ENCODE measurements at regions not wholly inside any gene's neighbourhood (a gene's known extent, or its start where the extent isn't known, plus 50 kb on each side); places are given as distances from the start of the nearest gene placed in this dataset.
A peak's percentile ranks its signal among the peaks of the same experiment; 100 is the strongest.
"Not testable (repeated sequence)": the region's sequence is repeated elsewhere in the genome, so short reads cannot be mapped to it uniquely, and the experiment has no call there.

DNA sequence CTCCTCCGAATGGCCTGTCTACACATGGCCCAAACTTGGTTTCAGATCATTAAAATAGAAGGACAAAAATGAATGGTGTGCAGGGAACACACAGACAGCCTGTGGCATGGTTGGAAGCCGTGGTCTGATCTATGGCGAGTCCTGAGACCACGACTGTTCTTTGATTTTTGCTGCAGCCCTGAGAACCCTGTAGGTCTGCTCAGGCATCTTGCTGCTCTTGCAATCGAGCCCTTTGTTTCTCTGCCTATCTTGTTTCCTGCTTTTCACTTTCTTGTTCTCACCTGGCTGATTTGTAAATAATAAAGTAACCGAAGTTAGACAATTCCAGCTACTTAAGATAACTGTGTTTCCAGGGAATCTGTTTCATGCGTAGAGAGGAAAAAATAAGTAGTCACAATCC is 54.1 kb upstream of the NBPF9 start:
- POLR2A ChIA-PET (ENCODE audit: low non-redundant PET); BruUV-seq (replicated peaks); DNase-seq (ENCODE audit: low spot score); intact Hi-C loops (cut with micrococcal nuclease; ENCODE audit: unreplicated experiment); H3K36me3 ChIP-seq (ENCODE audit: insufficient read depth, low read length, poor library complexity, severe bottlenecking); H3K27ac ChIP-seq (ENCODE audit: low read depth, low read length, poor library complexity, severe bottlenecking); H3K9me3 ChIP-seq (ENCODE audit: low read depth, low read length, poor library complexity, severe bottlenecking); CTCF ChIA-PET; H3K4me1 ChIP-seq (ENCODE audit: insufficient read depth, low read length, poor library complexity, severe bottlenecking); H3K4me3 ChIP-seq (ENCODE audit: low read depth, low read length, poor library complexity, severe bottlenecking); H3K27me3 ChIP-seq (replicated peaks; ENCODE audit: insufficient read depth, low read depth, low read length, poor library complexity): not testable (repeated sequence)

DNA sequence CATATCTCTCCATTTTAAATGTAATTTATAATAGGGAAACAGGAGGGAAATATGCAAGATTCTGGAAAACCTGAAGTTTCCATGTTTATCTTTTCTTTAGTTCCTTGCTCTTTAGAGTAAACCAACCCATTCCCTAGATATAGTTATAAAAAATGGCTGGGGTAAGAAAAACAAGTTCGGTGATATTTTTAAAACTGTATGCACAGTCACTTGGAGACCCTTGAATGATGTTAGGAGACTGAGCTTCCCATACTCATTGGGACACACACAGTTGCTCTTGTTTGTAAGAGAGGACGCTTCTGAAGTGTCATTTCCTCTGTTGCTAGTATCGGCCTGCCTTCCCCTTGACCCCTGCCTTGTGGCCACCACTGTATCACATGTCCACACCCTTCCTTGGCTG is 55.0 kb upstream of the NBPF9 start:
- H3K27me3 ChIP-seq (replicated peaks; ENCODE audit: insufficient read depth, low read depth, low read length, poor library complexity); H3K4me3 ChIP-seq (ENCODE audit: low read depth, low read length, poor library complexity, severe bottlenecking); H3K4me1 ChIP-seq (ENCODE audit: insufficient read depth, low read length, poor library complexity, severe bottlenecking); H3K36me3 ChIP-seq (ENCODE audit: insufficient read depth, low read length, poor library complexity, severe bottlenecking); CTCF ChIA-PET; POLR2A ChIA-PET (ENCODE audit: low non-redundant PET); H3K27ac ChIP-seq (ENCODE audit: low read depth, low read length, poor library complexity, severe bottlenecking); H3K9me3 ChIP-seq (ENCODE audit: low read depth, low read length, poor library complexity, severe bottlenecking); BruUV-seq (replicated peaks); DNase-seq (ENCODE audit: low spot score); intact Hi-C loops (cut with micrococcal nuclease; ENCODE audit: unreplicated experiment): not testable (repeated sequence)

DNA sequence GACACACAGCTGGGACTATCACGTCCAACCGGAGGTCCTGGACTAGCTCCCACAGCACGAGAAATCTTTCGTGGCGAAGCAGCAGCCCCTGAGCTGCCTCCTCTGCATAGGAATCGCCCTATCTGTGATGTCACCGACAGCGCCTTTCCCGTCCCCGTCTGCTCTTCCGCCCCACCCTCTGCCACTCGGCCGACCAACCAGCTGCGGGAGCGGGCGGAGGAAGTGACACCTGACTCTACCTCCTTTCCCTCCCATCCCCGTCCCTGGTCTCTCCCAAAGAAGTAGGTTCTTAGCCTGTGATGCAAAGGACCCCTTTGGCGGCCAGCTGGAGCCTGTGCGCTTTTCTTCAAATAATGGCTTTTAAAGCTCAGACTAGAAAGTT is 59.7 kb upstream of the NBPF9 start:
- intact Hi-C loops (cut with micrococcal nuclease; ENCODE audit: unreplicated experiment); POLR2A ChIA-PET (ENCODE audit: low non-redundant PET); H3K27ac ChIP-seq (ENCODE audit: low read depth, low read length, poor library complexity, severe bottlenecking); H3K4me1 ChIP-seq (ENCODE audit: insufficient read depth, low read length, poor library complexity, severe bottlenecking); BruUV-seq (replicated peaks); DNase-seq (ENCODE audit: low spot score); H3K4me3 ChIP-seq (ENCODE audit: low read depth, low read length, poor library complexity, severe bottlenecking); H3K27me3 ChIP-seq (replicated peaks; ENCODE audit: insufficient read depth, low read depth, low read length, poor library complexity); CTCF ChIA-PET; H3K36me3 ChIP-seq (ENCODE audit: insufficient read depth, low read length, poor library complexity, severe bottlenecking); H3K9me3 ChIP-seq (ENCODE audit: low read depth, low read length, poor library complexity, severe bottlenecking): not testable (repeated sequence)

DNA sequence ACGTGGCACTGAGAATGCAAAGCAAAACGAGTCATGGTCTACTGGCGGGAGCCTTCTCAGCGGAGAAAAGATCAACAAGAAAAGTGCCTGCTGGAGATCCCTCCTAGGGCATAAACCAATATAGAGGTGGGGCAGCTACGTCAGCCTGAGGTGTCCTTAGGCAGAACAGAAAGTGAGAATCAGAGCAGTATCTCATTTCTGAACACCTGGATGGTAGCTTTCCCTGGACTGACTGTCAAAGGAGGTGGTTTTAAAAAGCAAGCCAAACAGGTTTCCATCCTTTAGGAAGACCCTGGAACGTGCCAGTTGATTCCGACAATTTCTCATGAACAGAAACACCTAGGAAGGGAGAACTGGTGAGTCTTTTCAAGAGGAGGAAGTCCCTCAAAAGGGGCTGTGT is 71.4 kb upstream of the NBPF9 start:
- H3K27me3 ChIP-seq (replicated peaks; ENCODE audit: insufficient read depth, low read depth, low read length, poor library complexity); H3K36me3 ChIP-seq (ENCODE audit: insufficient read depth, low read length, poor library complexity, severe bottlenecking); POLR2A ChIA-PET (ENCODE audit: low non-redundant PET); H3K27ac ChIP-seq (ENCODE audit: low read depth, low read length, poor library complexity, severe bottlenecking); DNase-seq (ENCODE audit: low spot score); BruUV-seq (replicated peaks); H3K9me3 ChIP-seq (ENCODE audit: low read depth, low read length, poor library complexity, severe bottlenecking); intact Hi-C loops (cut with micrococcal nuclease; ENCODE audit: unreplicated experiment); H3K4me1 ChIP-seq (ENCODE audit: insufficient read depth, low read length, poor library complexity, severe bottlenecking); CTCF ChIA-PET: not testable (repeated sequence)
- H3K4me3 ChIP-seq (ENCODE audit: low read depth, low read length, poor library complexity, severe bottlenecking), result peak overlapping the region; percentile 15

DNA sequence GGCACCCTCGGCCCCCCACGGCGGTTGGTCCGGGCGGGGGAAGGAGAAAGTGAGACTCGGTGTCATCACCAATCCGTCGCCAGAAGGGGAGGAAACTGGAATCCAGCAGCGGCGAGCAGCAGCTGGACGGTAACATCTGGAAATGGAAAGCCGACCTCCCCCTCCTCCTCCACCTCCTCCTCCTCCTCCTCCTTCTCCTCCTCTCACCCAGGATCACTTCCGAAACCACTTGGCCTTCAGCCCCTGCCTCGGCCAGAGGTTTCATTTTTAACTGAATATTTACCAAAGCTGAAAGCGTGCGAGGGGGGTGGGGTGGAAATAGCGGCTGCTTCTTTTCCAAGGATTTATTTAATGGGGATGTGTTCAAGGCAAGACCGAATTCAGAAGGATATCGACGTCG is 72.5 kb upstream of the NBPF9 start:
- peak overlapping the region; percentile 40 for H3K4me3 ChIP-seq (ENCODE audit: low read depth, low read length, poor library complexity, severe bottlenecking)
- CTCF ChIA-PET; H3K4me1 ChIP-seq (ENCODE audit: insufficient read depth, low read length, poor library complexity, severe bottlenecking); H3K9me3 ChIP-seq (ENCODE audit: low read depth, low read length, poor library complexity, severe bottlenecking); POLR2A ChIA-PET (ENCODE audit: low non-redundant PET); H3K36me3 ChIP-seq (ENCODE audit: insufficient read depth, low read length, poor library complexity, severe bottlenecking); intact Hi-C loops (cut with micrococcal nuclease; ENCODE audit: unreplicated experiment); H3K27ac ChIP-seq (ENCODE audit: low read depth, low read length, poor library complexity, severe bottlenecking); DNase-seq (ENCODE audit: low spot score); H3K27me3 ChIP-seq (replicated peaks; ENCODE audit: insufficient read depth, low read depth, low read length, poor library complexity): not testable (repeated sequence)
- BruUV-seq (replicated peaks), result TSS peak; percentile 60

DNA sequence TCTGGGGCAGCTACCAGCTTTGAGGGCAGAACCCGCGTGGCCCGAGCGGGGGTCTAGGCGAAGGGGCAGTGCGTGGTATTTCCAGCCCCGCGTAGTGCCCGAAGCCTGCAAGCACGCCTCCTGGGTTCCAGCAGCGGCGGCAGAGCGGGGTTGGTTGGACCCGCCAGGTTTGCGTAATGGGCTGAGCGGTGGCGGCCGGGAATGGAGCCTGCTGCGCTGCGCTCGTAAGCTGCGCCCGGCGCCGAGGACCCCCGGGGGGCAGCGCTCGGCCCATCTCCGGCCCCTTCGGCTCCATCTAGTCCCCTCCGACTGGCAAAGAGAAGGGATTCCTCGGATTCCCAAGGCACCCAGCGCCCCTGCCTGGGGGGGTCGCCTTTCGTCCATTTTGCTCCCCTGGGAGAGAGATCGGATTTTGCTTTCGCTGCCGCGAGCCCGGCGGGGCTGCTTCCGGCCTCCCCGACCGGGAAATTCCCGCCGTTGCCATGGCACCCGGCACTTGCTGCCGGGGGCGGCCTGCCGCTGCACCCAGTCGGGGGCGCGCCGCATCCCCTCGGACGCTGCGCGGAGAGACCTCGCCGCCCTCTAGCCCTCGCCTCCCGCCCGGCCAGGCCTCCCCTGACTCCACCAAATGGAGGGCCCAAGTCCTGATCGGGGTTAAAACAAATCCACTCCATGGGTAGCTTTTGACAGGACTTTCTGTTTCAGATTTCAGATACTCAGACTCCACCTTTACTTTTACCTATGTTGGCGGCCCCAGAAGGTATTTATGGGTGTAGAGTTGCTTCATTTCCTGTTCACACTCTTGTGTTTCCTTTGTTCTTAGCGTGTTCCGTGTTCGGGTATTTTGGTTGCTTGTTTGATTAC is 73.3 kb upstream of the NBPF9 start:
- H3K9me3 ChIP-seq (ENCODE audit: low read depth, low read length, poor library complexity, severe bottlenecking); intact Hi-C loops (cut with micrococcal nuclease; ENCODE audit: unreplicated experiment); H3K4me1 ChIP-seq (ENCODE audit: insufficient read depth, low read length, poor library complexity, severe bottlenecking); H3K36me3 ChIP-seq (ENCODE audit: insufficient read depth, low read length, poor library complexity, severe bottlenecking); POLR2A ChIA-PET (ENCODE audit: low non-redundant PET); H3K27me3 ChIP-seq (replicated peaks; ENCODE audit: insufficient read depth, low read depth, low read length, poor library complexity); BruUV-seq (replicated peaks); CTCF ChIA-PET: not testable (repeated sequence)
- peak; percentile 65 for DNase-seq (ENCODE audit: low spot score)
- Histone ChIP-seq H3K27ac (ENCODE audit: low read depth, low read length, poor library complexity, severe bottlenecking) (peak overlapping the region; percentile 80), H3K4me3 (ENCODE audit: low read depth, low read length, poor library complexity, severe bottlenecking) (peak overlapping the region; percentile 54)

DNA sequence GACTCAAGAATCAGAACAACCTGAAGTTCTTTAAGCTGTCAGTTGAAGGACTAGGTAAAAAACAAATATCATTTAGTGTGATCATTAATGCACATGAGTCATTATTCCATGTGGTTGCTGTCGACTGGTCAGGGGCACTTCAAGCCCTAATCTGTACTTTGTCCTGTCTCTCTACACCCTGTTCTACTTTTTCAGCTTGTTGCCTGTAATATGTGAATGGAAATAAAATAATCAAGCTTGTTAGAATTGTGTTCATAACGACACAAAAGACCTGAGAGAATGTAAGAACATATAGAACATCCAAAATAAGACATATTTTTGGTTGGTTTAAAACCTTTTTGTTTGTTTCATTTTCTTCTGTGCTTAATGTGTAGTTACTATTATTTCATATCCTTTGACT is 87.4 kb upstream of the NBPF9 start:
- H3K27me3 ChIP-seq (replicated peaks; ENCODE audit: insufficient read depth, low read depth, low read length, poor library complexity); intact Hi-C loops (cut with micrococcal nuclease; ENCODE audit: unreplicated experiment); H3K4me1 ChIP-seq (ENCODE audit: insufficient read depth, low read length, poor library complexity, severe bottlenecking); H3K27ac ChIP-seq (ENCODE audit: low read depth, low read length, poor library complexity, severe bottlenecking); POLR2A ChIA-PET (ENCODE audit: low non-redundant PET); H3K4me3 ChIP-seq (ENCODE audit: low read depth, low read length, poor library complexity, severe bottlenecking); CTCF ChIA-PET; H3K36me3 ChIP-seq (ENCODE audit: insufficient read depth, low read length, poor library complexity, severe bottlenecking); H3K9me3 ChIP-seq (ENCODE audit: low read depth, low read length, poor library complexity, severe bottlenecking); DNase-seq (ENCODE audit: low spot score); BruUV-seq (replicated peaks): not testable (repeated sequence)

DNA sequence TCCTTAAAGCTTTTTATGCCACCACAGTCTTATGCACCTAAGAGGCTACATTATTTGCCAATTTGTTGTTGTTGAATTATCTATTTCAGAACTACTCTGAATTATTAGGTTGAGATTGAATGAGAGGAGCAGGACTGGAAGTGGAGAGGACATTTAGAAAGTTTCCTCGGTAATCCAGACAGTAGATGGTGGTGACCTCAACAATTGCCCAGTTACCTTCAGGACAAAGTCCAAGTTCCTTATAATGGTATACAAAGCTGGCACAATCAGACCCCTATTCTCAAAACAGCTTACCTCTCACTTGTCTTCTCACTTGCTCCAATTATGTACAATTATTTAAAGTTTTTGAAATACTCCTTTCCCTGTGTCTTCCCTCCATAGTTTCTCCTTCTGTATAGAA is 93.3 kb upstream of the NBPF9 start:
- H3K4me1 ChIP-seq (ENCODE audit: insufficient read depth, low read length, poor library complexity, severe bottlenecking); H3K9me3 ChIP-seq (ENCODE audit: low read depth, low read length, poor library complexity, severe bottlenecking); CTCF ChIA-PET; POLR2A ChIA-PET (ENCODE audit: low non-redundant PET); H3K27me3 ChIP-seq (replicated peaks; ENCODE audit: insufficient read depth, low read depth, low read length, poor library complexity); H3K4me3 ChIP-seq (ENCODE audit: low read depth, low read length, poor library complexity, severe bottlenecking); DNase-seq (ENCODE audit: low spot score); H3K27ac ChIP-seq (ENCODE audit: low read depth, low read length, poor library complexity, severe bottlenecking); BruUV-seq (replicated peaks); H3K36me3 ChIP-seq (ENCODE audit: insufficient read depth, low read length, poor library complexity, severe bottlenecking); intact Hi-C loops (cut with micrococcal nuclease; ENCODE audit: unreplicated experiment): not testable (repeated sequence)
